Heart right ventricle (tissue), 16 donors: ENCODE measurements at regions not wholly inside any gene's neighbourhood (a gene's known extent, or its start where the extent isn't known, plus 50 kb on each side); places are given as distances from the start of the nearest gene placed in this dataset.

ENCODE experiments used
- ATAC-seq, 8 donors: fragments of 200-7000 bp; cut with Tn5 transposase; one replicate each; pipeline ENCODE4 v1.9.1; 2020; ENCODE audit warnings: mild to moderate bottlenecking in 8 of 8, moderate library complexity in 8 of 8, moderate number of reproducible peaks in 1 of 8
- DNase-seq, 2 donors: peaks; one replicate each; pipeline ENCODE4 v3.0.0-alpha.2; 2020
- H3K27ac ChIP-seq, 10 donors: fragments of 200-600 bp; sonication (generic) in 2 of 10; one replicate each; pipeline versions ENCODE4 v1.5.0 to v1.8.0; 2020 to 2022; ENCODE audit warnings: mild to moderate bottlenecking in 3 of 10
- H3K27me3 ChIP-seq, 7 donors: fragments of 200-600 bp; one replicate each; pipeline ENCODE4 v1.8.0; 2021 to 2022; ENCODE audit warnings: mild to moderate bottlenecking in 2 of 7
- H3K36me3 ChIP-seq, 9 donors: fragments of 200-600 bp; sonication (generic) in 1 of 9; one replicate each; pipeline versions ENCODE4 v1.5.0 to v1.8.0; 2020 to 2022; ENCODE audit warnings: mild to moderate bottlenecking in 2 of 9
- H3K4me1 ChIP-seq, 9 donors: fragments of 200-600 bp; sonication (generic) in 1 of 9; one replicate each; pipeline versions ENCODE4 v1.5.0 to v1.8.0; 2020 to 2022; ENCODE audit warnings: mild to moderate bottlenecking in 4 of 9
- H3K4me3 ChIP-seq, 10 donors: fragments of 200-600 bp; sonication (generic) in 2 of 10; one replicate each; pipeline versions ENCODE4 v1.5.0 to v1.8.0; 2020 to 2022; ENCODE audit warnings: mild to moderate bottlenecking in 7 of 10, moderate library complexity in 2 of 10
- H3K9me3 ChIP-seq, 11 donors: fragments of 200-600 bp in 10 of 11; sonication (generic) in 2 of 11; one replicate each; pipeline versions ENCODE4 v1.5.0 to v1.8.0; 2013 to 2022; ENCODE audit warnings: mild to moderate bottlenecking in 2 of 11, control low read depth in 1 of 11, moderate library complexity in 1 of 11
- CTCF ChIP-seq, 9 donors: fragments of 200-600 bp; sonication (generic) in 2 of 9; IDR thresholded peaks; one replicate each; pipeline versions ENCODE4 v1.5.0 to v1.8.0; 2021 to 2022; ENCODE audit warnings: antibody characterized with exemption in 9 of 9, mild to moderate bottlenecking in 5 of 9, moderate library complexity in 1 of 9
- WGBS, 2 donors: extraction: QIAGEN DNeasy Blood & Tissue Kit; methylation state at CpG; one replicate each; pipeline ENCODE4 v1.1.7; 2013; ENCODE audit warnings: inconsistent platforms in 1 of 2; 5-methylcytosine and 5-hydroxymethylcytosine counted together
- intact Hi-C, 10 donors: fragments of 100-400 bp; cut with DNase I; formaldehyde crosslinking; loops; one replicate each; pipeline versions ENCODE4 v1.11.1 to v1.14.2; 2022
- donor health status: Arrhythmogenic right ventricular cardiomyopathy.
- donor health status: ischemic (EF 13 %, LVEDD 7.1; RV severe dilation, severe dysfunction).
- donor health status: healthy with polysubstance abuse.
- donor health status: DM: no; HTN: yes; CAD: no.
- donor health status: DM: no; HTN: no; CAD: no.
- donor health status: ischemic (EF 25% LVEDD 6.9; RV normal size, moderate dysfunction).
- donor health status: ischemic (EF 25% LVEDD 5.7; RV mildly dilated, moderate dysfunction).
- donor health status: healthy.
- donor health status: DM: yes; HTN: yes; CAD: no.
- donor health status: Ischemic cardiomyopathy.
- donor health status: ischemic (EF 35%, LVEDD 5.7; RV mildly dilated, moderate dysfunction).
- donor health status: nonischemic (EF 11% LVEDD 7.7; RV severe dilation, severe dysfunction).
- donor health status: DM: yes; HTN: yes; CAD: no.
- donor health status: PGD.
- donor health status: ischemic (EF 29% LVEDD 5.4; RV normal size, mild dysfunction).
- donor health status: nonischemic (EF 23%, LVEDD 6.1; RV moderate dilation, normal function).

- peak in 2 of 8 donors; percentile 39 to 42 for ATAC-seq
Observed at GRCh38 chr16:77569406-77569805, 134.6 kb upstream of the ADAMTS18 start.

GRCh38 chr16:77570574-77570973 lies 135.7 kb upstream of the ADAMTS18 start:
- H3K4me3 ChIP-seq: no peak overlapping the region
- H3K9me3 ChIP-seq: no peaks in the 10 kb centered on the region
- H3K36me3 ChIP-seq: no peaks in the 10 kb centered on the region
- peaks cover 0 to 9% (median 0%) of the 10 kb centered on the region in 7 donors for H3K27me3 ChIP-seq
- ATAC-seq (no peak), DNase-seq (no peak)
- intact Hi-C loops: no loop called here
- H3K4me1 ChIP-seq: peaks cover 0 to 26% (median 4%) of the 10 kb centered on the region in 9 donors
- no peak for TF ChIP-seq CTCF (IDR thresholded peaks at IDR 0.05)
- no peak overlapping the region for H3K27ac ChIP-seq
- 91 to 100% methylated on average over 1 of the region's 1 CpG for WGBS, 2 donors

More at GRCh38 chr16:77569406-77569805, 134.6 kb upstream of the ADAMTS18 start:
- Histone ChIP-seq H3K36me3 (no peaks in the 10 kb centered on the region), H3K4me1 (peaks cover 0 to 17% (median 0%) of the 10 kb centered on the region in 9 donors), H3K4me3 (no peak overlapping the region), H3K27me3 (peaks cover 0 to 9% (median 0%) of the 10 kb centered on the region in 7 donors), H3K27ac (no peak overlapping the region), H3K9me3 (no peaks in the 10 kb centered on the region)
- intact Hi-C loops: no loop called here
- TF ChIP-seq CTCF (IDR thresholded peaks at IDR 0.05): no peak
- 33 to 34% methylated on average over 5 of the region's 5 CpGs for WGBS, 2 donors
- DNase-seq: no peak

- no peaks in the 10 kb centered on the region for H3K36me3 ChIP-seq
- H3K4me1 ChIP-seq: peaks cover 0 to 30% (median 8%) of the 10 kb centered on the region in 9 donors
- DNase-seq (no peak), ATAC-seq (no peak)
- no peak overlapping the region for H3K27ac ChIP-seq
- no peaks in the 10 kb centered on the region for H3K9me3 ChIP-seq
- WGBS, 2 donors: 40 to 45% methylated on average over 4 of the region's 4 CpGs
- H3K4me3 ChIP-seq: no peak overlapping the region
- intact Hi-C loops: no loop called here
- peaks cover 0 to 9% (median 0%) of the 10 kb centered on the region in 7 donors for H3K27me3 ChIP-seq
- TF ChIP-seq CTCF (IDR thresholded peaks at IDR 0.05): no peak
Observed at GRCh38 chr16:77571115-77571862, 136.5 kb upstream of the ADAMTS18 start.

- no peaks in the 10 kb centered on the region for H3K36me3 ChIP-seq
- peak; percentile 43 to 64 for DNase-seq
- peaks cover 0 to 29% (median 8%) of the 10 kb centered on the region in 9 donors for H3K4me1 ChIP-seq
- H3K27me3 ChIP-seq: peaks cover 0 to 5% (median 0%) of the 10 kb centered on the region in 7 donors
- peak overlapping the region in 7 of 10 donors; percentile 32 to 67 (median 52) for H3K27ac ChIP-seq
- no peak overlapping the region for H3K4me3 ChIP-seq
- 37 to 50% methylated on average over 13 of the region's 13 CpGs for WGBS, 2 donors
- ATAC-seq: peak; percentile 83 to 99 (median 93)
- intact Hi-C loops: no loop called here
- no peak for TF ChIP-seq CTCF (IDR thresholded peaks at IDR 0.05)
- H3K9me3 ChIP-seq: peaks cover 0 to 10% (median 0%) of the 10 kb centered on the region in 11 donors
Observed at GRCh38 chr16:77574867-77575624, 140.2 kb upstream of the ADAMTS18 start.
